Astrocyte of the cerebellum (primary cell): ENCODE measurements at regions not wholly inside any gene's neighbourhood (a gene's known extent, or its start where the extent isn't known, plus 50 kb on each side); places are given as distances from the start of the nearest gene placed in this dataset.

ENCODE experiments used
- DNase-seq: peaks from one replicate; pipeline ENCODE4 v3.0.0-alpha.2; 2011; ENCODE audit warnings: low read depth
- H3K4me3 ChIP-seq: 2 replicates; pipeline ENCODE4 v1.5.1; 2011; ENCODE audit warnings: mild to moderate bottlenecking, low read depth, low read length, moderate library complexity
- CTCF ChIP-seq: IDR thresholded peaks from 2 replicates; pipeline ENCODE4 v1.5.1; 2012; ENCODE audit warnings: low read length, low read depth, moderate library complexity, mild to moderate bottlenecking; ENCODE audit errors: missing control alignments
- in situ Hi-C: cut with HindIII; loops from 2 replicates; pipeline ENCODE4 v1.10.0; 2017; ENCODE audit warnings: low sequenced_read_pairs

DNA sequence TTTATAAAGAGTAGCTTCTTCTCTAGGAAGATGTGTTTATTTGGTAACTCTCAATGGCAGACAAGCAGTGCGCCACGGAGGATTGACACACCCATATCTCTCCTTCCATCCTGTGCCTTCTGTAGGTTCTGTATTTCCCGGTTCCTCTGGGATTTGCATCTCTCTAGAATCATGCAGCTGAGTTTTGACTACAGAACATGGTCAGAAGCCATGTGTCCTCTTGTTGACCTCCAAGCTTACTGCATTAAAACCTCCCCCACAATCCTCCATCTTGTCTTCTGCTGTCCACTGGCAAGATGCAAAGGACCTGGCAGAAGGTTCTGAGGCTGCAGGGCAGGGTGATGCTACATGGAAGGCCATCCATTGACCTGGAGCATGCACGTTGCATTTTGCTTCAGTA is 482.0 kb downstream of the DMRT2 start:
- DNase-seq: no peak
- H3K4me3 ChIP-seq: no peak overlapping the region
- no peak for TF ChIP-seq CTCF
- in situ Hi-C loops: no loop called here

- in situ Hi-C loops: no loop called here
- no peak for TF ChIP-seq CTCF
- no peak overlapping the region for H3K4me3 ChIP-seq
- no peak for DNase-seq
These were observed 480.1 kb upstream of the SMARCA2 start for GRCh38 chr9:1535051-1535450.

GRCh38 chr9:1535599-1535998 is 479.5 kb upstream of the SMARCA2 start:
- no peak for TF ChIP-seq CTCF
- in situ Hi-C loops: no loop called here
- H3K4me3 ChIP-seq: no peak overlapping the region
- no peak for DNase-seq

DNA sequence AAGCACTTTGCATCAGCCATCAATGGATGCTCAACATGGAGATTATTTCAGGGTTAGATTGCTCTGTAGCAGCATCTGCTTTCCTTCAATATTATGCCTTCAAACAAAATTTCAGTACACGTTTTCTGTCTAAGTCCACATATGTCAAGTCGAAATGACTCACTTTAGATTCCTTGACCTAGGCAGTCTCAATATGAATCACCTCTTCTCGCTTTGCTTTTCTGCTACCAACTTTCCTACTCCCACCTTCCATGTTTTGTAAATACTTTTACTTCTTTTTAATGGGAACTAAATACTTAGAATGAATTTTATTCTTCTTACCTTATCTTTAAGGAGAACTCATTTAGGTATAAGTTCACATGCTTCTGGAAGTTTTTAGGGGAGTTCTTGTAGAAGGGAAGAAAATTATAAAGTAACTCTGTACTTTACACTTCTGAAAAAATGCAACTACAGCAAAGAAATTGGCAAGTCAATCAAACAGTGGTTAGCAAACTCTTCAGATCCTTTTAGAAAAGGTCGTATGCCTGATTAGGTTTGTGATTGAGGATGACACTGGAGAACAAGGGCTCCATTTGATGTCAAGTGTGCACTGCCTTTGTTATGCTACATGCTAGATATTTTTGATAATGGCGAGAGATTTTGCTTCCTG is 478.5 kb upstream of the SMARCA2 start:
- no peak for DNase-seq
- TF ChIP-seq CTCF: no peak
- in situ Hi-C loops: no loop called here
- H3K4me3 ChIP-seq: no peak overlapping the region

DNA sequence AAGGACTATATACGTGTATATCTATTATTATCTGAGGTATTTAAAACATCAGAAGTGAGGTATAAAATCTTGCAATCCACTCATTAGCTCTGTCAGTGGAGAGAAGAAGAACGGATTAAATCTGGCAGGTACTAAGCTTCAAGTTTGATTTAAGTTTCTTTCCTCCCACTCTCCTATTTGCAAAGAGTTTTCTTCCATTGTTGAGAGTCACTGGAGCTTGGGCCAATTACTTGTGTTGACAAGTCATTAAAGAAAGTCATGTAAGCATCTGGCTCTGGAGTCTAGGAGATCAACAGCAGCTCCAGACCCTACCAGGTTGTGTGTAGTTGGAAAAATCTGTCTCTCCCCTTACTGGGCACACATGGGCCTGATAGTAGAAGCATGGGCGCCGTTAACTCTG is 476.8 kb upstream of the SMARCA2 start:
- TF ChIP-seq CTCF: no peak
- no peak for DNase-seq
- in situ Hi-C loops: no loop called here
- no peak overlapping the region for H3K4me3 ChIP-seq

DNA sequence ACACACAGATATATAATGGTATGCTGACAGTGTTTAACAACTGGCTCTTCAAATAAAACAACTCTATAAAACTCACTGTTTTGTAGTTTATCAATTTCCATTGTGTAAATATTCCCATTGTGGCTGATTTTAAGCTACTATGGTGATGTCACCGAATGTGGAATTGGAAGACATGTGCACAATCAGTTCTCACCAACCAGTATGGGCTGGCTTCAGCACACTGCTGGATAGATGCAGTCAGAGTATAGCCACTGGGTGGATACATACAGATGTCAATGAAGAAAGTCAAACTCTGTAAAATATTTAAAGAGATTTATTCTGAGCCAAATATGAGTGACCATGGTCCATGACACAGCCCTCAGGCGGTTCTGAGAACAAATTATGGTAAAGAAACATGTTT is 475.9 kb upstream of the SMARCA2 start:
- no peak for TF ChIP-seq CTCF
- DNase-seq: no peak
- in situ Hi-C loops: no loop called here
- H3K4me3 ChIP-seq: no peak overlapping the region
